ENCODE measurements at regions not wholly inside any gene's neighbourhood (a gene's known extent, or its start where the extent isn't known, plus 50 kb on each side); places are given as distances from the start of the nearest gene placed in this dataset.

DNA sequence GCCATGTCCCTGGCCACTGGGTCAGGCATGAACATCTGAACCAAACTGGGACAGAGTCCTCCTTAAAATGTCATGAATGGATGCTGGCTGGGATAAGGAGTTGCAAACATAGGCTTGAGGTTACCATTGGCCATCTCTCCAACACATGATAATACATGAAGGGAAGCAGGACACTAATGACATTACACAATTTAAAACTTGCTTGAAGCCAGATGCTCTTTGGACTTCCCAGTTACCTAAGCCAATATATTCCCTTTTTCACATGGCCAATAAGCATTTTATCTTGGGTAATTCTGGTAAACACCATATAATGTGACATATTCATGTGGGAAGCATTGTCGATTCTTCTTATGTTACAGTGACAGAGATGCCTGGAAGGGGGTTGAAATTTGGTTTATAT is 148.0 kb upstream of the PLN start:
- TF ChIP-seq, protein P1, sequence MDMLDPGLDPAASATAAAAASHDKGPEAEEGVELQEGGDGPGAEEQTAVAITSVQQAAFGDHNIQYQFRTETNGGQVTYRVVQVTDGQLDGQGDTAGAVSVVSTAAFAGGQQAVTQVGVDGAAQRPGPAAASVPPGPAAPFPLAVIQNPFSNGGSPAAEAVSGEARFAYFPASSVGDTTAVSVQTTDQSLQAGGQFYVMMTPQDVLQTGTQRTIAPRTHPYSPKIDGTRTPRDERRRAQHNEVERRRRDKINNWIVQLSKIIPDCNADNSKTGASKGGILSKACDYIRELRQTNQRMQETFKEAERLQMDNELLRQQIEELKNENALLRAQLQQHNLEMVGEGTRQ (IDR thresholded peaks at IDR 0.05; ENCODE audit: borderline replicate concordance, low read depth, low read length) = no peak
- TF ChIP-seq RFX5 (IDR thresholded peaks at IDR 0.05; ENCODE audit: low read length) (no peak), FOXM1 (IDR thresholded peaks at IDR 0.05; ENCODE audit: low read depth) (no peak), GABPA (IDR thresholded peaks at IDR 0.05; ENCODE audit: low read depth) (no peak), POLR2AphosphoS5 (IDR thresholded peaks at IDR 0.05; ENCODE audit: low read depth, low read length) (no peak), EP300 (IDR thresholded peaks at IDR 0.05; ENCODE audit: borderline replicate concordance in 1 of 2, low read depth in 1 of 2, low read length in 1 of 2) (no peak), CHD2 (IDR thresholded peaks at IDR 0.05; ENCODE audit: low read length, partially characterized antibody) (no peak), GATA2 (CRISPR knock-in tag; IDR thresholded peaks at IDR 0.05) (no peak), SMC3 (IDR thresholded peaks at IDR 0.05; ENCODE audit: low read depth, low read length) (no peak), RAD21 (IDR thresholded peaks at IDR 0.05; ENCODE audit: low read length) (no peak)
- TF ChIP-seq, protein P2, sequence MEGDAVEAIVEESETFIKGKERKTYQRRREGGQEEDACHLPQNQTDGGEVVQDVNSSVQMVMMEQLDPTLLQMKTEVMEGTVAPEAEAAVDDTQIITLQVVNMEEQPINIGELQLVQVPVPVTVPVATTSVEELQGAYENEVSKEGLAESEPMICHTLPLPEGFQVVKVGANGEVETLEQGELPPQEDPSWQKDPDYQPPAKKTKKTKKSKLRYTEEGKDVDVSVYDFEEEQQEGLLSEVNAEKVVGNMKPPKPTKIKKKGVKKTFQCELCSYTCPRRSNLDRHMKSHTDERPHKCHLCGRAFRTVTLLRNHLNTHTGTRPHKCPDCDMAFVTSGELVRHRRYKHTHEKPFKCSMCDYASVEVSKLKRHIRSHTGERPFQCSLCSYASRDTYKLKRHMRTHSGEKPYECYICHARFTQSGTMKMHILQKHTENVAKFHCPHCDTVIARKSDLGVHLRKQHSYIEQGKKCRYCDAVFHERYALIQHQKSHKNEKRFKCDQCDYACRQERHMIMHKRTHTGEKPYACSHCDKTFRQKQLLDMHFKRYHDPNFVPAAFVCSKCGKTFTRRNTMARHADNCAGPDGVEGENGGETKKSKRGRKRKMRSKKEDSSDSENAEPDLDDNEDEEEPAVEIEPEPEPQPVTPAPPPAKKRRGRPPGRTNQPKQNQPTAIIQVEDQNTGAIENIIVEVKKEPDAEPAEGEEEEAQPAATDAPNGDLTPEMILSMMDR (IDR thresholded peaks at IDR 0.05) = no peak
- TF ChIP-seq, protein P3, sequence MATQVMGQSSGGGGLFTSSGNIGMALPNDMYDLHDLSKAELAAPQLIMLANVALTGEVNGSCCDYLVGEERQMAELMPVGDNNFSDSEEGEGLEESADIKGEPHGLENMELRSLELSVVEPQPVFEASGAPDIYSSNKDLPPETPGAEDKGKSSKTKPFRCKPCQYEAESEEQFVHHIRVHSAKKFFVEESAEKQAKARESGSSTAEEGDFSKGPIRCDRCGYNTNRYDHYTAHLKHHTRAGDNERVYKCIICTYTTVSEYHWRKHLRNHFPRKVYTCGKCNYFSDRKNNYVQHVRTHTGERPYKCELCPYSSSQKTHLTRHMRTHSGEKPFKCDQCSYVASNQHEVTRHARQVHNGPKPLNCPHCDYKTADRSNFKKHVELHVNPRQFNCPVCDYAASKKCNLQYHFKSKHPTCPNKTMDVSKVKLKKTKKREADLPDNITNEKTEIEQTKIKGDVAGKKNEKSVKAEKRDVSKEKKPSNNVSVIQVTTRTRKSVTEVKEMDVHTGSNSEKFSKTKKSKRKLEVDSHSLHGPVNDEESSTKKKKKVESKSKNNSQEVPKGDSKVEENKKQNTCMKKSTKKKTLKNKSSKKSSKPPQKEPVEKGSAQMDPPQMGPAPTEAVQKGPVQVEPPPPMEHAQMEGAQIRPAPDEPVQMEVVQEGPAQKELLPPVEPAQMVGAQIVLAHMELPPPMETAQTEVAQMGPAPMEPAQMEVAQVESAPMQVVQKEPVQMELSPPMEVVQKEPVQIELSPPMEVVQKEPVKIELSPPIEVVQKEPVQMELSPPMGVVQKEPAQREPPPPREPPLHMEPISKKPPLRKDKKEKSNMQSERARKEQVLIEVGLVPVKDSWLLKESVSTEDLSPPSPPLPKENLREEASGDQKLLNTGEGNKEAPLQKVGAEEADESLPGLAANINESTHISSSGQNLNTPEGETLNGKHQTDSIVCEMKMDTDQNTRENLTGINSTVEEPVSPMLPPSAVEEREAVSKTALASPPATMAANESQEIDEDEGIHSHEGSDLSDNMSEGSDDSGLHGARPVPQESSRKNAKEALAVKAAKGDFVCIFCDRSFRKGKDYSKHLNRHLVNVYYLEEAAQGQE (IDR thresholded peaks at IDR 0.05; ENCODE audit: low read depth, low read length) = no peak
